CD4-positive, alpha-beta T cell treated with Interleukin-21 for 1 hour (primary cell): ENCODE measurements at regions not wholly inside any gene's neighbourhood (a gene's known extent, or its start where the extent isn't known, plus 50 kb on each side); places are given as distances from the start of the nearest gene placed in this dataset.
"Not testable (repeated sequence)": the region's sequence is repeated elsewhere in the genome, so short reads cannot be mapped to it uniquely, and the experiment has no call there.

Source experiments
- DNase-seq: peaks from one replicate; pipeline ENCODE4 v3.0.0-alpha.2; 2020

- no peak for DNase-seq
Observed at GRCh38 chr5:143659599-143660238, 152.2 kb upstream of the HMHB1 start.

- DNase-seq, result no peak
Observed at GRCh38 chr5:143658956-143659355, 153.0 kb upstream of the HMHB1 start.

- DNase-seq, result no peak
Observed at GRCh38 chr5:143657647-143658285, 154.2 kb upstream of the HMHB1 start.

GRCh38 chr5:143653766-143654282 is 158.1 kb upstream of the HMHB1 start:
- no peak for DNase-seq

- DNase-seq, result no peak
Observed at GRCh38 chr5:143653256-143653655, 158.7 kb upstream of the HMHB1 start.

- DNase-seq, result no peak
Observed at GRCh38 chr5:143652108-143652700, 159.8 kb upstream of the HMHB1 start.

- DNase-seq, result no peak
Observed at GRCh38 chr5:143649937-143650621, 161.9 kb upstream of the HMHB1 start.

GRCh38 chr5:143648696-143649095 is 163.3 kb upstream of the HMHB1 start:
- DNase-seq, result peak; percentile 12

- DNase-seq, result no peak
Observed at GRCh38 chr5:143646961-143647360, 165.0 kb upstream of the HMHB1 start.

- no peak for DNase-seq
Observed at GRCh38 chr5:143645356-143645755, 166.6 kb upstream of the HMHB1 start.

- DNase-seq, result no peak
Observed at GRCh38 chr5:143644727-143645126, 167.2 kb upstream of the HMHB1 start.

GRCh38 chr5:143642791-143643190 is 169.2 kb upstream of the HMHB1 start:
- no peak for DNase-seq

- no peak for DNase-seq
Observed at GRCh38 chr5:143641549-143642355, 170.2 kb upstream of the HMHB1 start.

GRCh38 chr5:143638654-143639053 is 173.3 kb upstream of the HMHB1 start:
- DNase-seq, result no peak

- DNase-seq, result no peak
Observed at GRCh38 chr5:143636931-143637528, 174.9 kb upstream of the HMHB1 start.

GRCh38 chr5:143635888-143636287 is 176.1 kb upstream of the HMHB1 start:
- DNase-seq, result no peak

GRCh38 chr5:143635146-143635752 is 176.7 kb upstream of the HMHB1 start:
- no peak for DNase-seq

- DNase-seq, result no peak
Observed at GRCh38 chr5:143634689-143635088, 177.3 kb upstream of the HMHB1 start.

- no peak for DNase-seq
Observed at GRCh38 chr5:143629871-143630659, 181.9 kb upstream of the HMHB1 start.

GRCh38 chr5:143625048-143625447 is 186.9 kb upstream of the HMHB1 start:
- DNase-seq, result not testable (repeated sequence)

- no peak for DNase-seq
Observed at GRCh38 chr5:143624465-143624864, 187.5 kb upstream of the HMHB1 start.
